DOHH2 (cell line): ENCODE measurements at regions not wholly inside any gene's neighbourhood (a gene's known extent, or its start where the extent isn't known, plus 50 kb on each side); places are given as distances from the start of the nearest gene placed in this dataset.

Experiments
- H3F3A ChIP-seq: fragments of 200-600 bp; sonication (generic), shearing (Covaris generic); 2 replicates; pipeline ENCODE4 v1.6.0; 2016; ENCODE audit warnings: antibody characterized with exemption, mild to moderate bottlenecking; ENCODE audit not compliant: control insufficient read depth, insufficient read depth
- H3K27ac ChIP-seq: fragments of 200-600 bp; sonication (generic); 2 replicates; pipeline ENCODE4 v1.5.1; 2014; ENCODE audit warnings: low read depth, mild to moderate bottlenecking, low read length, moderate library complexity
- H3K27me3 ChIP-seq: fragments of 200-600 bp; sonication (generic); 2 replicates; pipeline ENCODE4 v1.6.1; 2014; ENCODE audit warnings: mild to moderate bottlenecking, low read length, mixed read lengths; ENCODE audit not compliant: control insufficient read depth
- H3K36me3 ChIP-seq: fragments of 200-600 bp; sonication (generic); 2 replicates; pipeline ENCODE4 v1.6.1; 2014; ENCODE audit warnings: mild to moderate bottlenecking, low read length, moderate library complexity, mixed read lengths; ENCODE audit not compliant: control insufficient read depth
- H3K4me1 ChIP-seq: fragments of 200-600 bp; sonication (generic); 2 replicates; pipeline ENCODE4 v1.6.1; 2014; ENCODE audit warnings: mild to moderate bottlenecking, low read length, mixed read lengths; ENCODE audit not compliant: control insufficient read depth
- H3K4me2 ChIP-seq: fragments of 200-600 bp; sonication (generic); 2 replicates; pipeline ENCODE4 v1.6.0; 2014; ENCODE audit warnings: mild to moderate bottlenecking, low read length, moderate library complexity
- H3K4me3 ChIP-seq: fragments of 200-600 bp; sonication (generic); 2 replicates; pipeline ENCODE4 v1.5.1; 2014; ENCODE audit warnings: mild to moderate bottlenecking, low read length, mixed read lengths
- H3K79me2 ChIP-seq: fragments of 200-600 bp; sonication (generic); 2 replicates; pipeline ENCODE4 v1.6.1; 2014; ENCODE audit warnings: mild to moderate bottlenecking, low read length, mixed read lengths; ENCODE audit not compliant: control insufficient read depth
- H3K9me2 ChIP-seq: fragments of 200-600 bp; sonication (generic); replicated peaks from 2 replicates; pipeline ENCODE4 v1.6.1; 2014; ENCODE audit warnings: mild to moderate bottlenecking, low read length, mixed read lengths; ENCODE audit not compliant: control insufficient read depth
- H3K9me3 ChIP-seq: fragments of 200-600 bp; sonication (generic); 2 replicates; pipeline ENCODE4 v1.6.1; 2014; ENCODE audit warnings: antibody characterized with exemption, low read length, mixed read lengths; ENCODE audit not compliant: control insufficient read depth, insufficient read depth
- H4K20me1 ChIP-seq: fragments of 200-600 bp; sonication (generic); 2 replicates; pipeline ENCODE4 v1.6.0; 2014; ENCODE audit warnings: low read depth, mild to moderate bottlenecking, antibody characterized with exemption, low read length, moderate library complexity; ENCODE audit not compliant: control insufficient read depth, insufficient read depth
- CTCF ChIP-seq: fragments of 200-600 bp; sonication (generic); IDR thresholded peaks from one replicate; pipeline ENCODE4 v1.5.1; 2014; ENCODE audit warnings: antibody characterized with exemption, mild to moderate bottlenecking, low read depth, low read length; ENCODE audit not compliant: poor library complexity, severe bottlenecking
- EZH2phosphoT487 ChIP-seq: fragments of 200-600 bp; sonication (generic); IDR thresholded peaks from 2 replicates; pipeline ENCODE4 v1.6.1; 2017; ENCODE audit warnings: borderline replicate concordance, mild to moderate bottlenecking, antibody characterized with exemption, low read length, moderate library complexity, mixed read lengths

DNA sequence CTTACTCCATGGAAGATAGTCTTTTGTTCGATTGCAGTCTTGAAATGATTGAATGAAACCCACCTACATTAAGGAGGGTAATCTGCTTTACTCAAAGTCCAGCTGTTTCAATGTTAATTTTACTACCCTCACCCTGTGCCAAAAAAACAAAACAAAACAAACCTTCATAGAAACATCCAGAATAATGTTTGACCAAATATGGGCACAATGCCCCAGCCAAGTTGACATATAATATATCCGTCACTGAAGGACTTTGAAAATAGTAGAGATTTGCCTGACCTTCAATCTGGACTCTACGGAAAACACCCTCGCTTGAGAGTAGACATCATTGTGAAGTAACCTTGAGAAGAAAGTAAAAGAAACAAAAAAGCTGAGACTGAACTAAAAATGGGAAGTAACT lies 550.5 kb upstream of the SMIM31 start:
- Histone ChIP-seq H3K27ac (no peak overlapping the region), H3K4me3 (no peak overlapping the region), H3K79me2 (no peaks in the 10 kb centered on the region), H3F3A (no peaks in the 10 kb centered on the region), H3K9me3 (no peaks in the 10 kb centered on the region), H4K20me1 (no peaks in the 10 kb centered on the region), H3K27me3 (no peaks in the 10 kb centered on the region), H3K4me2 (no peak overlapping the region), H3K36me3 (no peaks in the 10 kb centered on the region), H3K4me1 (no peaks in the 10 kb centered on the region), H3K9me2 (no peaks in the 10 kb centered on the region)
- TF ChIP-seq EZH2phosphoT487 (no peak), CTCF (no peak)

- TF ChIP-seq EZH2phosphoT487, result no peak
- TF ChIP-seq CTCF, result no peak
- H3K4me2 ChIP-seq, result no peak overlapping the region
Observed at GRCh38 chr4:164204434-164204833, 549.5 kb upstream of the SMIM31 start.

DNA sequence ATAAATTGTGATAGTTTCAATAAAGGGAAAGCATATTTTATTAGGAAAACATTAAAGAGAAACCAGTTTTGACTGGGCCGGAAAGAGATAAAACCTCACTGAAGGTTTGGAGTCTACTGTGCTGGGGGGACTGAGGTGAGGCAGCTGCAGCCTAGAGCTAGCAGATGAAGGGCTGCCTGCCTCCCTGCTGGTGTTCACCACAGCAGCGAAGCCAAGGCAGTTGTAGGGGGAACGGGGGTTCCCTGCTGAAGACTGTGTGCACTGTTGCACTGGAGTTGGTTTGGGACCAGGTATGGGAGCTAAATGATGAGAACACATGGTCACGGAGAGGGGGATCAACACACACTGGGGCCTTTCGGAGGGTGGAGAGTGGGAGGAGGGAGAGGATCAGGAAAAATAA lies 546.5 kb upstream of the SMIM31 start:
- Histone ChIP-seq H4K20me1 (no peaks in the 10 kb centered on the region), H3F3A (no peaks in the 10 kb centered on the region), H3K27me3 (no peaks in the 10 kb centered on the region), H3K4me3 (no peak overlapping the region), H3K4me1 (no peaks in the 10 kb centered on the region), H3K27ac (no peak overlapping the region), H3K4me2 (no peak overlapping the region), H3K36me3 (no peaks in the 10 kb centered on the region), H3K9me3 (no peaks in the 10 kb centered on the region), H3K9me2 (no peaks in the 10 kb centered on the region), H3K79me2 (no peaks in the 10 kb centered on the region)
- TF ChIP-seq CTCF (no peak), EZH2phosphoT487 (no peak)

More at GRCh38 chr4:164204434-164204833, 549.5 kb upstream of the SMIM31 start:
- Histone ChIP-seq H3K4me3 (no peak overlapping the region), H3K27me3 (no peaks in the 10 kb centered on the region), H3K4me1 (no peaks in the 10 kb centered on the region), H3K79me2 (no peaks in the 10 kb centered on the region), H3F3A (no peaks in the 10 kb centered on the region), H3K27ac (no peak overlapping the region), H3K36me3 (no peaks in the 10 kb centered on the region), H4K20me1 (no peaks in the 10 kb centered on the region), H3K9me2 (no peaks in the 10 kb centered on the region), H3K9me3 (no peaks in the 10 kb centered on the region)

DNA sequence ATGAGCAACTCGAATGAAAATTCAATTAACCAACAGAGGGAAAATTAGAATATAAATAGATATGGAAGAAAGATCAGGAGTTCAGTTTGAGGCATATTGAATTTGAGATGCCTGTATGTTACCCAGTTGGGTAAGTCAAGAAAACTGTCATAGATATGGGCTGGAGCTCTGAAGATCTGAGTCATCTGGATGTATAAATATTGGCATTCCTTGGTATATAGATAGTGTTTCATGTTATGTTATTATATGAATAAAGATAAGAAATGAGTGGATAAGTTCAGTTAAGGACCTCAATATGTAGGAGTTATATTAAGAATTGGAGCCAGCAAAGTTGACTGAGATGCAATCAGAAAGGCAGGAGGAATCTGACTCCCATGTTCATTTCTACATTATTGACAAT lies 543.6 kb upstream of the SMIM31 start:
- Histone ChIP-seq H3K9me2 (no peaks in the 10 kb centered on the region), H3K4me2 (no peak overlapping the region), H3K79me2 (no peaks in the 10 kb centered on the region), H3K9me3 (no peaks in the 10 kb centered on the region), H3F3A (no peaks in the 10 kb centered on the region), H3K36me3 (no peaks in the 10 kb centered on the region), H4K20me1 (no peaks in the 10 kb centered on the region), H3K4me3 (no peak overlapping the region), H3K27ac (no peak overlapping the region), H3K4me1 (no peaks in the 10 kb centered on the region), H3K27me3 (no peaks in the 10 kb centered on the region)
- no peak for TF ChIP-seq CTCF
- no peak for TF ChIP-seq EZH2phosphoT487
